ENCODE measurements at regions not wholly inside any gene's neighbourhood (a gene's known extent, or its start where the extent isn't known, plus 50 kb on each side); places are given as distances from the start of the nearest gene placed in this dataset.

DNA sequence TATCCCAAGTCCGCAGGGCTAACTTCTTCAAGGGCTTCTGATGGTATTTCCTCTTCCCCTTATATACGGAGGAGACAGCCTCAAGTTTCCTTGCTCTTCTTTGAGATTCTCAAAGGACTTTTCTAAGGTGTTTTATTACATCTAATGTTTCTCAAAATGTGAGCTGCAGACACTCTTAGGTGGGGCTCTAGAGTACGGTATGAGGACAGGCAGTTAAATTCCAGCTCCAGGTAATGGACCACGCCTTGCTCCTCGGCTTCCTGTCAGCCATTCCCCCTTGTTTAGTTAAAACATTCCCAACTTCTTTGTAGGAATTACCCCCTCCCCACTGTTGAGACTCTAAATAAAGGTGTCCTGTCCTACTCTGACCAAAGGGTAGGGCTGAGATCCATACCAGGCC lies 131.9 kb downstream of the IRS1 start:
- intact Hi-C loops (cut with DNase I): no loop called here
- TF ChIP-seq POLR2AphosphoS5 (IDR thresholded peaks at IDR 0.05) (no peak), POLR2A (IDR thresholded peaks at IDR 0.05; ENCODE audit: low read depth) (no peak), EP300 (IDR thresholded peaks at IDR 0.05) (no peak)
- TF ChIP-seq, protein P1, sequence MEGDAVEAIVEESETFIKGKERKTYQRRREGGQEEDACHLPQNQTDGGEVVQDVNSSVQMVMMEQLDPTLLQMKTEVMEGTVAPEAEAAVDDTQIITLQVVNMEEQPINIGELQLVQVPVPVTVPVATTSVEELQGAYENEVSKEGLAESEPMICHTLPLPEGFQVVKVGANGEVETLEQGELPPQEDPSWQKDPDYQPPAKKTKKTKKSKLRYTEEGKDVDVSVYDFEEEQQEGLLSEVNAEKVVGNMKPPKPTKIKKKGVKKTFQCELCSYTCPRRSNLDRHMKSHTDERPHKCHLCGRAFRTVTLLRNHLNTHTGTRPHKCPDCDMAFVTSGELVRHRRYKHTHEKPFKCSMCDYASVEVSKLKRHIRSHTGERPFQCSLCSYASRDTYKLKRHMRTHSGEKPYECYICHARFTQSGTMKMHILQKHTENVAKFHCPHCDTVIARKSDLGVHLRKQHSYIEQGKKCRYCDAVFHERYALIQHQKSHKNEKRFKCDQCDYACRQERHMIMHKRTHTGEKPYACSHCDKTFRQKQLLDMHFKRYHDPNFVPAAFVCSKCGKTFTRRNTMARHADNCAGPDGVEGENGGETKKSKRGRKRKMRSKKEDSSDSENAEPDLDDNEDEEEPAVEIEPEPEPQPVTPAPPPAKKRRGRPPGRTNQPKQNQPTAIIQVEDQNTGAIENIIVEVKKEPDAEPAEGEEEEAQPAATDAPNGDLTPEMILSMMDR (IDR thresholded peaks at IDR 0.05): no peak

DNA sequence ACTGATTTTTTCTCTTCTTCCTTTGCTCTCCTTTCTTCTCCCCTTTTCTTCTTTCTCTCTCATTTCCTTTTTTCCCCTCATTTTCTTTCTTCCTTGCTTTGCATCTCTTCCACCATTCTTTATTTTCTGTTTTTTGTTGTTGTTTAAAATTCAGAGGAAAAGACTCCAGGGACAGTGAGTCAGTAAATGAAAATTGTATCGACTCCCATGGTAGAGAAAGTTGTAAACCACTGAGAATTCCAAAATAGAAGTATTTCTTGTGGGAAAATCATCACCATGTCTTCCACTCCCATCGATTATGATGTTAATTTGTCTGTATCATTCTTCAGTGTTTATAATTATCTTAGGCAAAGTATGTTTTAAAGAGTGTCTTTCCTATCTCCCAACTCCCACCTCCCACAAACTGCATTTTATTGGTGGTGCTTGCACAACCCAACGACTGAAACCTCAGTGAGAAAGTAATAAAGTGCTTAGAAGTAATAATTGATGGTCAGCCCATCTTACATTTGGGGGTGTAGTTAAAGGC lies 134.3 kb downstream of the IRS1 start:
- Histone ChIP-seq H3K9me3 (no peaks in the 10 kb centered on the region), H3K4me3 (no peak overlapping the region), H3K36me3 (no peaks in the 10 kb centered on the region), H3K4me1 (peaks cover 6 to 27% (median 22%) of the 10 kb centered on the region in 4 donors), H3K27me3 (no peaks in the 10 kb centered on the region), H3K27ac (replicated peaks in 1 of 4) (no peak overlapping the region)
- WGBS: 80% methylated on average over 3 of the region's 3 CpGs
- no peak for DNase-seq (ENCODE audit: extremely low spot score)
- TF ChIP-seq POLR2AphosphoS5 (IDR thresholded peaks at IDR 0.05) (no peak), POLR2A (IDR thresholded peaks at IDR 0.05; ENCODE audit: low read depth) (no peak), EP300 (IDR thresholded peaks at IDR 0.05) (no peak)
- TF ChIP-seq, protein P1 (IDR thresholded peaks at IDR 0.05): no peak
- intact Hi-C loops (cut with DNase I): no loop called here

More for the DNA sequence above, 131.9 kb downstream of the IRS1 start:
- WGBS: 87% methylated on average over 5 of the region's 5 CpGs
- Histone ChIP-seq H3K4me1 (peaks cover 0 to 8% (median 5%) of the 10 kb centered on the region in 4 donors), H3K27me3 (no peaks in the 10 kb centered on the region), H3K4me3 (no peak overlapping the region), H3K27ac (replicated peaks in 1 of 4) (no peak overlapping the region), H3K9me3 (no peaks in the 10 kb centered on the region), H3K36me3 (no peaks in the 10 kb centered on the region)
- DNase-seq (ENCODE audit: extremely low spot score): no peak

DNA sequence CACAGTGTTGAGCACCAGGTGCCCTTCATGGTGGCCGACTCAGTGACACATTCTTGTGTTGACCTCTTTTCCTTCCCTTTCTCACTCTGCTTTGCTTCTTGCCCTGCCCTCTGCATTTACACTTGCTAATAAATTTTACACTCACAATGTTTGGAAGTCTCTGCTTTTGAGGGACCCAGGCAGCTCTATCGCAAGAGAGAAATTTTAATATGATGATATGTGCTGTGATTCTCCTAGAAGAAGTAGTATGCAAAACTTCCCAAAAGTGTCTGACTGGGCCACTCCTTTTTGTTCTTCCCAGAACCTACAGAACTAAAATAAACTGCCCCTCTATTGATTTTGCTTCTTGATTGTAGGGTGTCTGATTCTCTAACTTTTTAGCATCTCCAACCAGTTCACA lies 135.0 kb downstream of the IRS1 start:
- no peak overlapping the region for H3K27ac ChIP-seq (replicated peaks in 1 of 4)
- no peak overlapping the region for H3K4me3 ChIP-seq
- WGBS: 91% methylated on average over 2 of the region's 2 CpGs
- no peak for DNase-seq (ENCODE audit: extremely low spot score)
- intact Hi-C loops (cut with DNase I): no loop called here
- H3K27me3 ChIP-seq: no peaks in the 10 kb centered on the region
- no peaks in the 10 kb centered on the region for H3K9me3 ChIP-seq
- no peaks in the 10 kb centered on the region for H3K36me3 ChIP-seq
- TF ChIP-seq, protein P1 (IDR thresholded peaks at IDR 0.05): no peak
- no peak for TF ChIP-seq EP300 (IDR thresholded peaks at IDR 0.05)
- TF ChIP-seq POLR2A (IDR thresholded peaks at IDR 0.05; ENCODE audit: low read depth): no peak
- TF ChIP-seq POLR2AphosphoS5 (IDR thresholded peaks at IDR 0.05): no peak
- peaks cover 9 to 32% (median 27%) of the 10 kb centered on the region in 4 donors for H3K4me1 ChIP-seq

DNA sequence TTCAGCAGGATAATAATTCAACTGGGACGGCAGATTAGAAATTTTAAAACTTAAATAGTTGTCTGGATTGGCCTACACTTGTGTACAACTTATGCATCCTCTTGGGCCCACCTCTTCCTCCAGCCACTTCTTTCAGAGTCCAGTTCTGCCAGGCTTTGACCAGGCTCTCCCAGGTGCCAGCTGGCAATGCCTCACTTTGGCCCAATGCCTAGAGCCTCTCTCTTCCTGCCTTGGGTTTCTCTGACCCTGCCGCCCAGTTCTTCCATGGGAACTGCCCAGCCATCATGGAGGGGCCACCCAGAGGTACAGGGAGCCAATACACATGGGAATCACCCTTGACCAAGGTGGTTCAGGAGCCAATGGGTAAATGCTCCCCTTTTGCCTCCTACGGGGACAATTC lies 135.5 kb downstream of the IRS1 start:
- Histone ChIP-seq H3K4me1 (peaks cover 13 to 35% (median 31%) of the 10 kb centered on the region in 4 donors), H3K27ac (replicated peaks in 1 of 4) (no peak overlapping the region), H3K9me3 (no peaks in the 10 kb centered on the region), H3K4me3 (no peak overlapping the region), H3K36me3 (no peaks in the 10 kb centered on the region), H3K27me3 (no peaks in the 10 kb centered on the region)
- intact Hi-C loops (cut with DNase I): no loop called here
- no peak for DNase-seq (ENCODE audit: extremely low spot score)
- 0% methylated on average over 2 of the region's 3 CpGs for WGBS
- TF ChIP-seq POLR2AphosphoS5 (IDR thresholded peaks at IDR 0.05) (no peak), POLR2A (IDR thresholded peaks at IDR 0.05; ENCODE audit: low read depth) (no peak), EP300 (IDR thresholded peaks at IDR 0.05) (no peak)
- TF ChIP-seq, protein P1 (IDR thresholded peaks at IDR 0.05): no peak

All from esophagus muscularis mucosa (tissue), 4 donors.